GM19240 (cell line): ENCODE measurements at regions not wholly inside any gene's neighbourhood (a gene's known extent, or its start where the extent isn't known, plus 50 kb on each side); places are given as distances from the start of the nearest gene placed in this dataset.
A peak's percentile ranks its signal among the peaks of the same experiment; 100 is the strongest.
"Not testable (repeated sequence)": the region's sequence is repeated elsewhere in the genome, so short reads cannot be mapped to it uniquely, and the experiment has no call there.

Experiments
- DNase-seq: peaks from one replicate; pipeline ENCODE4 v3.0.0; 2011; ENCODE audit warnings: low spot score; ENCODE audit not compliant: insufficient read length

DNA sequence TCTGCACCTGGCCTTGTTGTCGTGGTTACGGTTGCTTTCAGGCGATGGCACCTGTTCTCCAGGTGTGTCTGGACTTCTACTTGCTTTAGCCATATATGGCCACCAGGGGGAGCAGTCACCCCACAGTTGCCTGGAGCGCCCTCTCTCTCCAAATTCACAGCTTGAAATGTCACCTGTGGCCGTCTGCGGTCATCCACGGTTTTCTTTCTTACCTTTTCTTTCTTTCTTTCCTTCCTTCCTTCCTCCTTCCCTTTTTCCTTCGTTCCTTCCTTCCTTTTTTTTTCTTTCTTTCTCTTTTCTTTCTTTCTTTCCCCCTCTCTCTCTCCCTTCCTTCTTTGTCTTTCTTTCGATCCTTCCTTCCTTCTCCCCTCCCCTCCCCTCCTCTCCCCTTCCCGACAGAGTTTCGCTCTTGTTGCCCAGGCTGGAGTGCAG lies 150.5 kb upstream of the VKORC1L1 start:
- peak; percentile 41 for DNase-seq

DNA sequence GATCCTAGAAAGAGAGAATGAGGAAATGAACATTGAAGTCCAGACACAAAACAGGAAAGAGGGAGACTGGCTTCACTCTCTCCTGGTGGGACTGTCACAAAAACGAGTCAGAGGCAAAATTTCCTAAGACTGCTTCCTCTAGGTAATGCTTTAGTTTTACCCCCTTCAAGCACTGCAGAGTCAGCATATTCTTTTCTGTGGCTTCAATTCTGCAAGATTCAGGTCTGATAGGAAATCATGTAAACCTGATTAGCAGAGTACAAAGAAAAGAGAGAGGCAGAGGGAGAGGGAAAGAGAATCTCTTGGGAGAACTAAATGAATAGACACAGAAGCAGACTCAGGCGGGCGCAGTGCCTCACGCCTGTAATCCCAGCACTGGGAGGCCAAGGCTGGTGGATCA lies 145.7 kb upstream of the VKORC1L1 start:
- DNase-seq, result not testable (repeated sequence)

DNA sequence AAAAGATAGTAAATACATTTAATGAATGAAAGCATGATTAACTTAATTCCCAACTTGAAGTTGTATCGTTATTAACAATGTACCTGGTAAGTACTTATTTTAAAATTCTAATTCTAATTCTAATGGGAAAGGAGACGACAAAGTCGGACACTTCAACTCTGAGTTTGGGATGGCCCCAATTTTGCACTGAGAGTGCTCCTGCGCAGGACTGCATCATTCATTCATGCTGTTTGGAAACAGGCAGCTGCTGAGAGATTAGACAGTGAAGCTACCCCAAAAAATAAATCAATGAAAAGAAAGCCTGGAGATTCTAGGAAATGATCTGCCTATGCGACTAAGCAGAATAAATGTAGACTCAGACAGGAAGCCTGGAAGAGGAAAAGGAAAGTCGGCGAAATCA lies 141.7 kb upstream of the VKORC1L1 start:
- no peak for DNase-seq

DNA sequence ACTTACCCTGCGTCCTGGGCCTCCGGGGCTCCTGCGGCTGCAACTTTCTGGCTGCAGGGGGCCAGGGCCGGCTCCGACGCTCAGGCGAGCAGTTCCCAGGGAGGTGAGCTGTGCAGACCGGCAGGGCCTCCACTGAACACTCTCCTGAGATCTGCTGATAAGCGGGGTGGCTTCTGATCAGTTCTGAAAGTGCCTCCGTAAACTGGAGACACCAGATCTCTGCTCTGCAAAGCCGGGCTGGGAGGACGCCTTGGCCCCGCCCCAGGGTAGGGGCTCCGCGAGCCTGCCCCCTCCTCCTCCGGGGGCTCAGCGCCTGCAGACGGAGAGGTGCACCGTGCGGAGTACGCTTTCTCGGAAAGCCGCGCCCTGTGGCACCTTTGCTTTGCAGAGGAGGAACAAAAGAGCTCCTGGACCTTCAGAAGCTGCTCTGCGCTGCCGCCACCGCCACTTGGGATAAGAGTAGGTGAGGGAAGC lies 141.3 kb upstream of the VKORC1L1 start:
- DNase-seq, result no peak

DNA sequence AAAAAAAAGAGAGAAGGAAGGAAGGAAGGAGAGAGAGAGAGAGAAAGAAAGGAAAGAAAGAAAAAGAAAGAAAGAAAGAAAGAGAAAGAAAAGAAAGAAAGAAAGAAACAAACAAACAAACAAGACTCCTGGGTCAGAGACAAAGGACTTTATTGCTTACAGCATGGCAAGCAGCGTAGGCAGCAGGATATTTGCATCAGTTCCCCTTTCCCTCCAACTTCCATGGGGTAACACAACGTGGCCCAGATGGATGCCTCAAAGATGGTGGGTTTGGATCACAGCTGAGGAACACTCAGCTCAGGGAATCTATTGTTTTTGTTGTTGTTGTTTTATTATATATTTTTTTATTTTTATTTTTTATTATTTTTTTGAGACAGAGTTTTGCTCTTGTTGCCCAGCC lies 128.5 kb upstream of the VKORC1L1 start:
- no peak for DNase-seq

DNA sequence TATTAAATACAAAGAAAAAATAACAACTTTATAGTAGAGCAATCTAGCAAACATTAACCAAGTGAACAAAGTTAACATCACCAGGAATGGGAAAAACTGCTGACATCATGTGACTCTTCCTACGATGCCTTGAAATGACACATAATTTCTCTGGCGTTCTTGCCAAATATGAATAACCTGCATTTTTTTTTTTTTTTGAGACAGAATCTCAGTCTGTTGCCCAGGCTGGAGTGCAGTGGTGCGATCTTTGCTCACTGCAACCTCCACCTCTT lies 126.5 kb upstream of the VKORC1L1 start:
- no peak for DNase-seq

DNA sequence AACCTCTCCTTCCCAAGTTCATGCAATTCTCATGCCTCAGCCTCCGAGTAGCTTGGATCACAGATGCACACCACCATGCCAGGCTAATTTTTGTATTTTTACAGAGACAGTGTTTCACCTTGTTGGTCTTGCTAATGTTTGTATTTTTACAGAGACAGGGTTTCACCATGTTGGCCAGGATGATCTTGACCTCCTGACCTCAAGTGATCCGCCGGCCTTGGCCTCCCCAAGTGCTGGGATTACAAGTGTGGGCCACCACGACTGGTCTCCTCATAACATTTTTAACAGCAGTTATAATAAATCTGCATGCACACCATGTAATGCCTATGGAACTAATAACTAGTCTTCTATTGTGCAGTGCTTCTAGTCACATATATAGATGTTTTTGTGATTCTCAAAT lies 123.8 kb upstream of the VKORC1L1 start:
- no peak for DNase-seq

DNA sequence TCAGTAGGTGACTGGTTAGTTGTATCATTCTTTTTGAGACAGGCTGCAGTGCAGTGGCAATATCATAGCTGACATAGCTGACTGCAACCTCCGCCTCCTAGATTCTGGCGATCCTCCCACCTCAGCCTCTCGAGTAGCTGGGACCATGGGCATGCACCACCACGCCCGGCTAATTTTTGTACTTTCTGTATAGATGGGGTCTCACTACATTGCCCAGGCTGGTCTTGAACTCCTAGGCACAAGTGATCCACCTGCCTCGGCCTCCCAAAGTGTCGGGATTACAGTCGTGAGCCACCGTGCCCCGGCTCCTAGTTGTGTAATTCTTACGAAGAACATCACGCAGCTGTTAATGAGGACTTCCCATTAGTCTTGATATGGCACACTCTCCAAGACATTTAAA lies 123.4 kb upstream of the VKORC1L1 start:
- DNase-seq, result no peak

DNA sequence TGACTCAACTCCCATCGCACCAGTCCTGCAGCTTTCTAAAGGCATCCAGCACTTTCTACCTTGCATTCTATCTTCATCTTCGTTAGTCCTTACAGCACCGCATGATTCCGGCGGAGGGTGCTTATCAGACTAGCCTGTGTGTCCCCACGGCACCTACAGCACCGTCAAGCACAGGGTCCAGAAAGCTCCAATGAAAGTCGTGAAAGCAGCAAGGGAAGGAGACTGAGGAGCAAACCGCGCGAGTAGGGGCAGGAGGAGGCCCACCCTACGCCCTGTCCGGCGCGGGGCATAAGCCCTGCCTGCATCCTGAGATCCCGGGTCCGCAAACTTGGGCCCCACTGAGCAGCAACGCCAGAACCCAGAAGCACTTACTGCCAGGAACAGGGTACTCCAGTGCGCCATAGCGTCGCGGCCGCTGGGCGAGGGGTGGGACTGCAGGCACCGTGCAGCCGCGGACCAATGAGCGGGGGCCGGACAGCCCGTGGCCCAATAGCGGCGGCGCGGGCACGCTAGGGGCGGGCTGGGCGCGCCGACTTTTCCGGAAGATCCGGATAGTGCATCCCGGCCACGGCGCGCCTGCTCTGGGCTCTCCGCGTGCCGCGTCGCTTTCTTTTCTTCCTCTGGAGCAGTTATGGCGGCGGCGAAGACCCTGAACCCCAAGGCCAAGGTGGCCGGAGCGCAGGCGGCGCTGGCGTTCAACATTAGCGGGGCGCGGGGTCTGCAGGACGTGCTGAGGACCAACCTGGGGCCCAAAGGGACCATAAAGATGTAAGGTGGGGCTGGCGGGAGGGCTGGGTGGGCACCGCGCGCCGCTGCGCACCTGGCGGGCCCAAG lies 122.1 kb upstream of the VKORC1L1 start:
- peak; percentile 80 for DNase-seq

DNA sequence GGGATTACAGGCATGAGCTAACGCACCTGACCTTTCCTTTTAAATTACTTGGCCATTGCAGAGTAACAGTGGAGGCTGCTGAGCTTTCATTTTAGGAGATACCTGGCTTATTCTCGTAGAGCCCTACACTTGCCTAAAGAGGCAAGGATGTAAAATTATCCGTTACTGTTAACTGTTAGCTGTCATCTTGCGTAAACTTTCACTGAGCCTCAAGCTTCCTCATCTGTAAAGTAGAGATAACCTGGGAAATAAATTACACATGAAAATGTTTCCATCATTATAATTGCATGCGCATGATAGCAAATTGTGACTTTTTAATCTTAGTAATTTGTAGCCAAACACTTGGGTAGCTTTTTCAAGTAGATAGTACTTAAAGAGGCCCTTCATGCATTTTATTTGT lies 118.8 kb upstream of the VKORC1L1 start:
- DNase-seq, result not testable (repeated sequence)

DNA sequence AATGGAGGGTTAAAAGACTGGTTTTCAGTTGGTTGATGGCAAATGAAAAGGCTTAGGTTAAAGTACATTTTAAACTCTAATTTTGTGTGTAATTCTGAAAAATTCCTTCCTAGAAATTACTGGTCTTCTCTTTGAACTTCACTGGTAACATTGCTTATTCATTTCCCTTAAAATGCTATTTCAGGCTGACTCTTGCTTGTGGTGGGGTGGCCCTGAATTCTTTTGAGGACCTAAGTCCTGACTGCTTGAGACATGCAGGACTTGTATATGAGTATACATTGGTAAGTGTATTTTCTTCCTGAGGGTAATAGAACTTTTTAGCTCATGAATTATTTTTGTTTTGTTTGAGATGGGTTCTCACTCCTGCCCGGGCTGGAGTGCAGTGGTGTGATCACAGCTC lies 113.9 kb upstream of the VKORC1L1 start:
- not testable (repeated sequence) for DNase-seq

DNA sequence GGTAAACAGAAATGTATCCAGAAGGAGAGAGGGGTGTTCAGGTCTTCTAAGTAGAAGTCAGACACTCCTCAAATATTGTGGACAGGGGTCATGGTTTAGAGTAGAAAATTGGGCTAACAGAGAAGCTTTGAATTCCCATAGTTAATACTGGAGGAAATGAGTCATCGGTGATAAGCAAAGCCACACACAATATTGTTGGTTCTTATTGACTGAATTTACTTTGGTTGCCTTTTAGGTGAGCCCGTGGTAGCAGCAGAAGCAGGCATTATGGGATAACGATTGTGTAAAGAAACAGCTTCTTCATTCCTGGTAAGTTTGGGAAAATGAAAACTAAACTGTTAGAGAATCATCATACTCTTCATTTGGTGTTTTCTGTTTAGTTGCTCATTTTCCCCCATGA lies 110.2 kb upstream of the VKORC1L1 start:
- not testable (repeated sequence) for DNase-seq

DNA sequence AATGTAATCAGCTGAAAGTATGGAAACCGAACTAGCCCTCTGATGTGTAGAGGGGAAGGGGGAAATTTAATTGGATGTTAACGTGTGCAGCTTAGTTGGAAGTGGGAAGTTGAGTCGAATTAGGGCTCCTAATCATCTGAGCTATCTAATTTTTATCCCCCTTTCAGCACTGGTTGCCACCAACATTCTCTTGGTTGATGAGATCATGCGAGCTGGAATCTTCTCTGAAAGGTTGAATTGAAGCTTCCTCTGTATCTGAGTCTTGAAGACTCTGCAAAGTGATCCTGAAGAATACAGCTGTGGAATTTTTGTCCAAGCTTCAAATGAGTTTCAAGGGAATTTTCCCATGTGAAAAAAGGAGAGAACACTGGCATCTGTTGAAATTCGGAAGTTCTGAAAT lies 109.8 kb upstream of the VKORC1L1 start:
- not testable (repeated sequence) for DNase-seq

DNA sequence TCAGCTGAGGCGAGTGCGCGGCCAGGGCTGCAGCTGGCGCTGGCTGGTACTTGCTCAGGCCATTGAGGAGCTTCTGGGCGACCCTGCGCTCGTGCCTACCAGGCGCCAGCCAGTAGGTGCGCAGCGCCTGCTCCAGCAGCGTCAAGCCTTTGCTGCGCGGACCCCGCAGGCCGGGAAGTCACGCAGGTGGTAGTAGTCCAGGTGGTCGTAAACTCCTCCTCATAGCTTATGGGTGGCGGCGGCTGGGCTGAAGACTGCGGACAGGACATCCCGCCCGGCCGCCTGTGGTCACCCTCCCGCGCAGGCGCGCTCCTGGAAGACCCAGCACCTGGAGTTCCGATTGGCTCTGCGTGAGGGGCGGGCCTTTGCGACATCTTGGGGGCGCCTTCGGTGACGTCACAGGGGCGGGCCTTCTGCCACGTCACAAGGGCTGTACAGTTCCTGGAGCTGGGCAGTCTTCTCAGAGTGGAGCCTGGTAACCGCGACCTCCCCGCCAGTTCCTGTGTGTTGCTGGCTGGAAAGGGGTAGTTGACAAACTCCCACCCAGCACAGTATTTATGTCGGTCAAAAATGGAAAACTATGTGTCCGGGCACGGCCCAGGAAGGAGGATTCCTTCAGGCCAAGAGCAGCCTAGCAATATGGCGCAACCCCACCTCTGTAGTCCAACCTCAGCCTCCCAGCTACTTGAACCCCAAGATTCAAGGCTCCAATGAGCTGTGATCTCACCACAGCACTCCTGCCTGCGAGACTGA lies 102.2 kb upstream of the VKORC1L1 start:
- DNase-seq, result peak; percentile 70

DNA sequence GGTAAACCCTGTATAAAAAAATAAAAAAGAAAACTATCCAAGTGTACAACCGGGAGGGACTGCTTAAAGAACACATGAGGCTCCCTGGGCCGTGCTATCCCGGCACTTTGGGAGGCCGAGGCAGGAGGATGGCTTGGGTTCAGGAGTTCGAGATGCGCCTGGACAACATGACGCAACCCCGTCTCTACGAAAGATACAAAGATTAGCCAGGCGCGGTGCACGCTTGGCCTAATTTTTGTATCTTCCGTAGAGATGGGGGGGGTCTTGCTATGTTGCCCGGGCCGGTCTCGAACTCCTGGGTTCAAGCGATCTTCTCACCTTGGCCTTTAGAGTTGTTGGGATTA lies 101.7 kb upstream of the VKORC1L1 start:
- not testable (repeated sequence) for DNase-seq

DNA sequence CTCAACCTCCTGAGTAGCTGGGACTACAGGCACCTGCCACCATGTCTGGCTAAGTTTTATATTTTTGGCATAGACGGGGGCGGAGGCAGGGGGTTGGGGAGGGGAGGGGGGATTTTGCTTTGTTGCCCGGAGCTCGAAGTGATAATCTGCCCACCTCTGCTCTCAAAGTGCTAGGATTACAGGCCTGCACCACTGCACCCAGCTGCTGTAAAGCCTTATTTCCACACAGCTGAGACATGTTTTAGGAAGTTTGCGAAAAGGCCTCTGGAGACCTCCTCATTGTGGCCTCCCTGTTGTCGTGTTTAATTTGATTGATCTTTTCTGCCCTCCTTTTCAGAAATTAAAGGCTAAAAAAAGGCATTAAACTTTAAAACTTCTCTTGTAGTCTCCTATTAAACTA lies 96.2 kb upstream of the VKORC1L1 start:
- DNase-seq, result not testable (repeated sequence)

DNA sequence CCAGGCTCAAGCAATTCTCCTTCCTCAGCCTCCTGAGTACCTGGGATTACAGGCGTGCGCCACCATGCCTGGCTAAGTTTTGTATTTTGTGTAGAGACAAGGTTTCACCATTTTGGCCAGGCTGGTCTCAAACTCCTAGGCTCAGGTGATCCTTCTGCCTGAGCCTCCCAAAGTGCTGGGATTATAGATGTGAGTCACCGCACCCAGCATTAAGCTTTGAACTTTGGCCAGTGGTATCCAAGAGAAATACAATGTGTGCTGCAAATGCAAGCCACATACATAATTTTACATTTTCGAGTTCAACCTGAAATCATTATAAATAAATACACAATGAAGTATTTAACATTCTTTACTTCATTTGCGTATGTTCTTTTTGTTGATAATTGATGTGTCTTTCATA lies 82.9 kb upstream of the VKORC1L1 start:
- not testable (repeated sequence) for DNase-seq

DNA sequence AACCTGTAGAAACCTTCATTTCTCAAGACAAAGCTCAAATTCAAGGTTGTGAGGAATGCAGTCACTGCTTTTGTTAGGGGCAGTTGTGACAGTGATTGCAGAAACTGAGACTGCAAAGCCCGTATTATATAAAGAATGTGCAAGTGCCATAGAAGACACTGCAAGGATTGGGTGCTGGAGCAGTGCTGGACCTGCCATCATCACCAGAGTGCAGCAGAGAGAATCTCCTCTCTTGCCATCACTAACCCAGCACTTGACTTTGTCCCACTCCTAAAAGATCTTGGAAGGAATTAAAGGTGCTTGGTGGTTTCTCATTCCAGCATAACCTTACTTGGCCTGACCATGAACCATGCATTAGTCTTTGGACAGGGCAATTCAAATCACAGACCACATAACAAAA lies 81.1 kb upstream of the VKORC1L1 start:
- DNase-seq, result not testable (repeated sequence)

DNA sequence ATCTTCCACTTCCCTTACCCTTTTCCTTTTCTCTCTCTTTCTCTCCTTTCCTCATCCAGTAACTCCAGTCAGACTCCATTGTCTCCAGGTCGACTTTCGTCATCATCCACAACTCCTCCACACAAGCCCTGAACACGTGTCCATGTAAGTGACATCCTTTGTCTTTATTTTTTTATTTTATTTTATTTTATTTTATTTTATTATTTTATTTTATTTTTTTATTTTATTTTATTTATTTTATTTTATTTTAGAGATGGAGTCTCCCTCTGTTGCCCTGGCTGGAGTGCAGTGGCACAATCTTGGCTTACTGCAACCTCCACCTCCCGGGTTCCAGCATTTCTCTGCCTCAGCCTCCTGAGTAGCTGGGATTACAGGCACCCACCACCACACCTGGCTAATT lies 80.1 kb upstream of the VKORC1L1 start:
- DNase-seq, result not testable (repeated sequence)

DNA sequence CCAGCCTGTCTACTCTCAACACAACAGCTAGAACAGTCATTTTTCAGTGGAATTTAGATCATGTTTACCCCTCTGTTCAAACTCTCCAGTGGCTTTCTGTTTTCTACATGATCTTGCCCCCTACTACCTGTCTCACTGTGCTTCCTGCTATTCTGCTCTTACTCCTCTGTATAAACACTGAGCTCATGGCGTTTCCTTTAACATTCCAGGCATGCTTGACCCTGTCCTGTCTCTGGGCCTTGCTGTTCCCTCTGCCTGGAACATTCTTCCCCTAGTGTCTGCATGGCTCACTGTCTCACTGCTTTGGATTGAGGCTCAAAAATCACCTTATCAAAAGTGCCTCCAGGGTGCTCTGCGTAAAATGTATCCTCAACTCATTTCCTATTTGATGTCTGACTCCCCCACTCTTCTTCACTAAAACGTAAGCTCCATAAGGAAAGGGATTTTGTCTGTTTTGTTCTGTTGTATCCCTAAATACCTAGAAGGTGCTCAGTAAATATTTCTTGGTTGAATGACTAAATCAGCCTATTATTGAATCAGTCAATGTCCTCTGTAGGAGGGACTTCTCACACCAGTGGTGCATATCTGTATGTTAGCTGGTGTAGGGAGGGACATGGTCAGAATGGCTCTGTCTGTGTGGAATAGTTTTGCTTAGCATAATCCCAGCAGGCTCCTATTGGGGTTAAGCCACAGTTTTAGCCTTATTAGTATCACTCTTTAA lies 78.0 kb upstream of the VKORC1L1 start:
- DNase-seq, result not testable (repeated sequence)

DNA sequence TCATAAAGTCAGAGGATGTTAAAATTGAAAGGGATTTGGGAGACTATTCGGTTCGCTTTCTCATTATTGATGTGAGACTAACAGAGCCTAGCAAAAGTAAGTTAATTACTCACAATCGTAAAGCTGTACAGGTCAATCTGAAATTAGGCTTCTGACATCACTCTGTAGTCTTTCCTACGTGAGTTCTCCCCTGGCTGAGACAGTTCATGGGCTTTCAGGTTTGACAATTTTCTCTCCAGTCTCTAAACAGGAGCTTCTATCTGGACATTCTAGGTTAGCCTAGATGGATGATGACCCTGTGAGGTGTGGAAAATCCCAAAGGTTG lies 77.5 kb upstream of the VKORC1L1 start:
- DNase-seq, result not testable (repeated sequence)

DNA sequence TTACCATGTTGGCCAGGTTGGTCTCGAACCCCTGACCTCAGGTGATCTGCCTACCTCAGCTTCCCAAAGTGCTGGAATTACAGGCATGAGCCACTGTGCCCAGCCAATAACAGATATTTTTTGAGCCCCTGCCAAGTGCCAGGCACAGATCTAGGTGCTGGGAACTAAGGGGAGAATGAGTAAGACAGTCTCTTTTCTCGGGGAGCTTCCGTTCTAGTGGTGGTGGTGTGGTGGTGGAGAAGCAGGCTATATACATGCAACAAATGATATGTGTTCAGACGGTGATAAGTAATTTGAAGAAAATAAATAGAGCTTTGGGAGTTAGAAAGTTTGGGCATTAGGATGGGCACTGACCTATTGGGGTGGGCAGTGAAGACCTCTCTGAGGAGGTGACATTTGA lies 76.7 kb upstream of the VKORC1L1 start:
- no peak for DNase-seq
